Bone marrow (tissue), 2 donors: ENCODE measurements at regions not wholly inside any gene's neighbourhood (a gene's known extent, or its start where the extent isn't known, plus 50 kb on each side); places are given as distances from the start of the nearest gene placed in this dataset.

Source experiments
- DNase-seq, 2 donors: peaks; one replicate each; lab custom pipeline; 2025; lab: John Stamatoyannopoulos, UW

DNA sequence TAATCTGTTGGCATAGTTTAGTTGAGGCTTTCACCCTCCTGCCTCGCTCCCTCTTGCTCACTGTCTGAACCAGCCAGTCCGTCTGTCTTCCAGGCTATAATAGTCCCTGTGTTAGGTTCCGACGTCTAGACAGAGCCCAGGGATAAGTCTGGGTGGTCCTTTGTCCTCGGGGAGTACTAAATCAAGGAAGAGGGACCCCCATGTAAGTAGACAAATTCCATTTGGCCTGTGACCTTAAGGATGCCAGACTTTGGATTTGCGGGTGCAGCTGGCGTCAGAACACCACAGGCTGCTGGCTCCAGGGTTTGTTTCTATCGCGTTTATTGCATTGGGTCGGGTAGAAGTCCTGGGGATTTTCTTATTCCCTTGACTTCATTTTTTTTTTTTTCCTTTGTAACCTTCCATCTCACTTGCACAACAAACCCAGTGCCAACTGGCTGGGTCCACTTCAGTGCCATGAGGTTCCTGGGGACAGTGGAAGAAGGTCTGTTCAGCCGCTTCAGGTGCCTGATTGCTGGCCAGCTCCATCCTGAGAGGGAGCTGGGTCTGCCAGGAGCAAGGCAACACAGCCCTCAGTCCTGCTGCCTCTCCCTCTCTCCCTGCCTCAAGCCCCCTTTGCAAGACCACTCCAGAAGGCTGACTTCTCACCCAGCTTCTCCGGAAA lies 95.4 kb upstream of the KLHL25 start:
- no peak for DNase-seq

DNA sequence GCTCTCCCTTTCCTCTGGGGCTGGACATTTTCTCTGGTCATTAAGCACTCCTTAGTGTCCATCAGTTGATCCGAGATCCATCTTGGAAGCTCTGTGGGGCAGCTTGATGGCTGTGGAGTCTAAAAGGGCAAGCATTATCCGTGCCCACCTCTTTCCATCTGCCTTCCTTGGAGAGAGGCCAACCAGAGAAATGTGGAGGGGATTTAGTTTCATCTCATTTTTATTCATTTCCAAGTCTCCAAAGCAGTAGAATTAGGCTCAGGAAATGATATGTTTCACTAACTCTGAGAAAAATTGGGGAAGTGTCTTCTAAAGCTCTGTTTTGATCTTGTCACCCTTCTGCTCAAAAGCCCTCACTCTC lies 95.9 kb upstream of the KLHL25 start:
- no peak for DNase-seq

DNA sequence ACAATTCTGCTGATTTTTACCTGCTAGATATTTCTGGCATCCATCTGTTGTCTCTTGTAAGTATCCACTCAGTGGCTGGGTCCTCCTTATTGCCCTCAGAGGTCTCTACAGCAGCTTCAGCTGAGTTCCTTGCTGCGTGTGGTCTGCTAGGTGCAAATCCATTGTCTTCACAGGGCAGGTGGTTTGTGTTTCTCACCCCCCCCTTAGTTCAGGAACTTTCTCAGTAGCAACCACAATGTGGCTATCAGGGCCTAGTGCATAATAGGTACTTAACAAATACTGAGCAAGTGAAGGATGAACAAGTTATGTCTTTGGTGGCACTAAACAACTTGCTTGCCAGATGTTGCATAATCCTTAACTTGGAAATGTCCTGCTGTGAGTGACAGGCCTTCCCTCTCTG lies 96.7 kb upstream of the KLHL25 start:
- DNase-seq, result no peak

GRCh38 chr15:85892232-85892631 lies 97.5 kb upstream of the KLHL25 start:
- no peak for DNase-seq

DNA sequence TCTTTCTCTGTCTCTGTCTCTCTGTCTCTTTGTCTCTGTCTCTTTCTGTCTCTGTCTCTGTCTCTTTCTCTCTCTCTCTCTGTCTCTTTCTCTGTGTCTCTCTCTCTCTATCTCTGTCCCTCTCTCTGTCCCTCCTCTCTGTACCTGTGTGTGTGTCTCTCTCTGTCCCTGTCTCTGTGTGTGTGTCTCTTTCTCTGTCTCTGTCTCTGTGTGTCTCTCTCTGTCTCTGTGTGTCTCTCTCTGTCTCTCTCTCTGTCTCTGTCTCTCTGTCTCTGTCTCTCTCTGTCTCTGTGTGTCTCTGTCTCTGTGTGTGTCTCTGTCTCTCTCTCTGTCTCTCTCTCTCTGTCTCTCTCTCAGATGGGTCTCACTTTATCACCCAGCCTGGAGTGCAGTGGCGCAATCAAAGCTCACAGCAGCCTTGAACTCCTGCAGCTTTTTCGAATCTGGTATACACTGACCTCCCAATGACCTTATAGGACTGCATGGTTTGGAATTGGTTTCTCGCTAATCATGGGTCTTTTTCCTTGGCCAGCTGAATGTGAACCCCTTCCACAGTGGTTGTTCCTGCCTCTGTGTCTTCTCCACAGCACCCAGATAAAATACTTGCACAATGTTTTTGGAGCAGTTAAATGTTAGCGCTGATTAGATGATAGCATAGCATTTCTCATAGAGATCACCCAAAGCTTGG lies 102.6 kb upstream of the KLHL25 start:
- no peak for DNase-seq

DNA sequence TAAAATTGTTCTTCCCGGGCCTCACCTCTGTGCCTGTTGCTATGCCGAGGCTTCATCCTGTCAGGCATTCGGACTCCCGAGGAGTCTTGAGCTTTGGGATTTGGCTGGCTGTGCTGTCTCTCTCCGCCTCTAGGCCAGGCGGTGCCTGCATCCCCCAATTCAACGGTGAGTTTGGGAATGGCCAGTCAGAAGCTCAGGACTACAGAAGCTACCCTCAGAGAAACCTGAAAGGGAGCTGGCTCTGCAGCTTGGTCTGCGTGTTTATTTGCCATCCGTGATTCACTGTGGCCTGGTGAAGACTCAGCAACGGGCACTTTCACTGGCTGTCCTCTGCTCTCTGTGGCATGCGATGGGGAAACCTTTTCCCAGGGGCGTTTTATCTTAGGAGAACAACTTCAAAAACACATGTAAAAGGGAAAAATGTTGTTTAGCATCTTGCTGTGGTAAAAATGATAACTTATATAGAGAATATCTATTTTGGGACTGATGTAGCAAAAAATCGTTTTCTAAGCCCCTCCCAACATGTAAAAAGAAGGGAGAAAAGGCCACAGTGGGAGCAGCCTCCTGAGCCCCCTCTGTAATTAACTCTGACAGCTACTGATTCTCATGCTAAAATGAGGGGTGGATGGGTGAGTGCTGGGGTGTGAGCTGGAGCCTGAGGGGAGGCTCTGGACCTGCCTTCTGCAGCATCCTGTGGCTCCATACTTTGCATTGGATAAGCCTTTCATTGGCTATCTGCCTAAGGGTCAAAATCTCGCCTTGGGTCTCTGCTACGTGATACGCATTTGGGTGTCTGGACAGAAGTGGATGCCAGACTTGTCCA lies 103.4 kb upstream of the KLHL25 start:
- no peak for DNase-seq

DNA sequence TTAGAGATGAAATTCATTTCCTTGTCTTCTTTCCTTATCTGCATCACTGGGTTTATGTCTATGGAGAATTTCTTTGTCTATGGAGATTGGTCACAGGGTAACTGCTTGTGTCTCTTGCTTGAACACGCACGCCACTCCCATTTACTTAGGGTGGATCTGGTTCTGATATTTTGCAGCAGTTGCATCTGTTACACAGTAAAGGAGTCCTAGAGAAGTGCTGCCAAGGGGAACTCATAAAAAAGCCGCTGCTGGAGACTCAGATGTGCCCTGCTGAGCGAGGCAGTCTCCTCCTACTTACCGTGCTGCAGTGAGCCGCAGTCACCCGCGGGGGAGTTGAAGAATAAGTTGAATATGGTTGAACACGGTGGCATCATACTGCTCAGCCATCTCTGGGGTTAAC lies 105.2 kb upstream of the KLHL25 start:
- no peak for DNase-seq

- no peak for DNase-seq
Observed at GRCh38 chr15:85905751-85906450, 111.2 kb upstream of the KLHL25 start.

DNA sequence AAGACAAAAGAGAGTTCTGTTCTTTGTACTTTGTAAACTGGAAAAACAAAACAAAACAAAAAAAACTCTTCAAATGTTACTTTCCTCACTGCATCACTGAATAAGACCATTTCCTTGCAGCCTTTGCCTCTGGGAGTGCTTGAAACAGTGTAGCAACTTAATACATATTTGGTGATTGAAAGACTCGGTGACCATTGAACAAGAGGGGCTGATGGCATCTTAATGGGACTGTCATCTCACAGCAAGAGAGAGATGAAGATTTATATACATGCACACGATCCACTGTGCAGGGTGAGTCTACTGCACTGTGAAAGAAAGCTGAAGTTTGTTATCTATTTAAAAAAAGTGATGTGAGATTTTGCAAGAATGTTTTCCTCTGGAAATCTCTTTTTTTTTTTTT lies 111.9 kb upstream of the KLHL25 start:
- DNase-seq, result no peak

DNA sequence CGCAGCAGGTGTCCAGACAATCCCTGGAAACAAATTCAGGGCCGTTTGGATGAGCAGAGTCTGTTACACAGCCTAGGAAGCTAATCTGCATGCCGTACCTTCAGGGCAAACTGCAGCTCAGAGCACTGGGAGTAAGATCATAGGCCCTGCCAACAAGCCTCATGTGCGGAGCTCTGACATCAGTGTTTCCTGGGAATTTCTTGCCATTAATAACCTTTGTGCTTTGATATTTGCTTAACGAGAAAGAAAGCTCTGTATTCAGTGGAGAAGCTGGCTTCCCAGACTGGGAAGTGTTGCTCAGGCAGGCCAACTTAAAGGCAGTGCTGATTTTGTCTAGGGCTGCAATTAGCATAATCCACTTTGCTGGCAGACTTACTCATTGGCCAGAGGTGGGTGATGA lies 116.1 kb upstream of the KLHL25 start:
- no peak for DNase-seq

- no peak for DNase-seq
Observed at GRCh38 chr15:85913461-85913860, 118.7 kb upstream of the KLHL25 start.

GRCh38 chr15:85920956-85921355 lies 126.2 kb upstream of the KLHL25 start:
- no peak for DNase-seq

- DNase-seq, result no peak
Observed at GRCh38 chr15:85924088-85924487, 129.4 kb upstream of the KLHL25 start.

DNA sequence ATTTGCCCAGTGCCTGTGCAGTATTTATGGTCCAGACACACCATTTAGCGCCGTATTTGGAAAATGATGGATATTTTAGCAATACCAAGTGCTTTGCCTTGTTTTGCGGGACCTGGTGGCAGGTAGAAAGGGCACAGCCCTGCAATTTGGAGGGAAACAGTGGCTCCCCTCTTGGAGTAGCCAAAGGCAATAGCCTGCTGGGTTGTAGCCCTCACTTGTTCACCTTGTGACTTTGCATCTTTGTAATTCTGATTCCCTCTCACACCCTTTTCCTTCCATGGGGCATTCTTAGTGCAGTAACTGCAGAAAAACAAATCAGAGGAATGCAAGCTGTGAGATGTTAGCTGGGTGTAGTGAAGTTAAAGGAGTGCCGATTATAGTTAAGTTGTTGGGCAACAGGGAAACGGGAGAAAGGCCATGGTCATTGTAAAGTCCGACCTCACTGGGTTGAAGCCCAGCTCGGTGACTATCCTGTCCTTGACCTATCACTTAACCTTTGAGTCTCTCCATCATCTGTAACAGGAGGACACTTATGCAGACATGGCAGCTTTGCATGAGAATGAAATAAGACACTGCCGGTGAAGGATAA lies 131.0 kb upstream of the KLHL25 start:
- DNase-seq, result no peak

DNA sequence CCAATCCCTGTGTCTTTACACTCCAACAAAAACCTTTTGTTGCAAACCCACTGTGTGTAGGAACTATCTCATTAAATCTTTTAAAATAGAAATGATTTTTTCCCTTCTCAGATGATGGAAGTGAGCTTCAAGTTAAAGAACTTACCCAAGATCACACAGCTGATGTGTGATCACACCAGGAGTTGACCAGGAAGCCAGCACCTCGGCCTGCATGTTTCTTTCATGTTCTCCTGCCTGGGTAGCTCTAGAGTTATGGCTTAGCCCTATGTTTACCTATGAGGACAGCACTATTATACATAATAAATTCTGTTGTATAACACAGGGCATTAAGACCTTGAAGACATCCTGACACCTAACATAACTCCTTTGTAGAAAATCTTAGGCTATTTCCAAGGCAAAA lies 132.1 kb upstream of the KLHL25 start:
- DNase-seq, result no peak

- no peak for DNase-seq
Observed at GRCh38 chr15:85927931-85928537, 133.3 kb upstream of the KLHL25 start.

DNA sequence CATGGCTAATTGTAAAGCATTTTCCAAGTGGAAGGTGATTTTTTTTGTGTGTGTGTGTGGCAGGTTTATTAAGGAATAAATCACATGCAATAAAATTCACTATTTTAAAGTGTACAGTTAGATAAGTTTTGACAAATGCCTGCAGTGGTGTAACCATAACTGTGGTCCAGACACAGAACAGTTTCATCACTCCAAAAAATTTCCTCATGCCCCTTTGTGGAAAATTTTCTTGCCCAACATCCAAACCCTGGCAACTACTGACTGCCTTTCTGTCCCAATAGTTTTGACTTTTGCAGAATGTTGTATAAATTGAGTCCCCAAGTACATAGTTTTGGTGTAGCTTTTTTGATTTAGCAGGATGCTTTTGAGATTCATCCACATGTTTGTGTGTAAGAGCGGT lies 135.1 kb upstream of the KLHL25 start:
- DNase-seq, result no peak

DNA sequence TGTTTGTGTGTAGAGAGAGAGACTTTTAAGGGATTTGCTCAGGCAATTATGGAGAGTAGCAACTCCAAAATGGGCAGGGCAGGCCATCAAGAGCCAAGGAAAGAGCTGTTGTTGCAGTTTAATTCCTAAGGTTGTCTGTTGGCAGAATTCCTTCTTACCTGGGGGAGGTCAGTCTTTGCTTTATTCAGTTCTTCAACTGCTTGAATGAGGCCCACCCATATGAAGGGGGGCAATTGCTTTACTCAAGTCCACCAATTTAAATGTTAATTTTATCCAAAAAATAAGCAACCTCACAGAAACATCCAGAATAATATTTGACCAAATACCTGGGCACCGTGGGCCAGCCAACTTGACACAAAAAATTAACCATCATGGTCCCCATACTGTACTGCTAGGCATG lies 137.7 kb upstream of the KLHL25 start:
- no peak for DNase-seq

- no peak for DNase-seq
Observed at GRCh38 chr15:85934691-85935090, 140.0 kb upstream of the KLHL25 start.

DNA sequence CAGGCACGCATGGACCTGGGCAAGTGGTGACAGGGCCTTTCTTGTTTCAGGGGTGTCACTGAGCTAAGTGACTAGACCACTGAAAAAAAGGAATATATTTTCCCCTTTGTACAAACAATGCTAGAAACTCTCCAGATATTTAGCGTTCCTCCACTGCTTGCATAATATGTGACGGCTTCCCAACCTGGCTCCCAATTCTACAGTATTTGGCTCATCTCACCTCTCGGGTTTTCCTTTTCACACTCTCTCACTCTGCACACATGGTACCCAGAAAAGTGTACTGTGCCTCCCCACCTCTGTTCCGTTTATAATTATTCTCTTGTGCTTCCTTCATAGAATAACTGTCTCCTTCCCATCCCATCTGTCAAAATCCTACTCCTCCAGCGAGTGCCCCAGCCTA lies 140.5 kb upstream of the KLHL25 start:
- DNase-seq, result no peak

GRCh38 chr15:85937661-85938060 lies 142.0 kb upstream of the AGBL1 start:
- no peak for DNase-seq
